Cerebellar cortex (tissue), 1 donor: ENCODE measurements at regions not wholly inside any gene's neighbourhood (a gene's known extent, or its start where the extent isn't known, plus 50 kb on each side); places are given as distances from the start of the nearest gene placed in this dataset.

Source experiments
- DNase-seq: peaks from one replicate; pipeline ENCODE4 v3.0.0-alpha.2; 2015; ENCODE audit warnings: low spot score

GRCh38 chr2:147502711-147503290, 342.0 kb upstream of the ACVR2A start:
- DNase-seq, result no peak

DNA sequence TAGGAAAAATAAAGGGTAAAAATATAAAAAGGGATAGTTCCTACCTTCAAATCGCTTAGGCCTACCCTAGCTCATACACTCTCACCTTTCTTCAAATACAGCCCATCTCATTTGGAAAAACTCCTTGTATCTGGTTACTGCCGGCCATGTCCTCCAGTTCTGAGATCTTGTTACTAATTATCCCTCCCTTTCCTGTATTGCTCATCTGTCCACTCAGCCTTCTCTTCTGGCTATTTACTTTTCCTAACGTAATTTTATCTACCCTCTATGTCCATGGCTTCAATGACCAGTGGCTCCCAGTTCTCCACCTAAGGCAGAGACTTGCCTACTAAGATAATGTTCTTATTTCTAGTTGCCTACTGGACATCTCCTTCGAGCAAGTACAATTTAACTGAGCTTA, 342.9 kb upstream of the ACVR2A start:
- DNase-seq, result no peak

- DNase-seq, result no peak
Observed at GRCh38 chr2:147500819-147501395, 343.9 kb upstream of the ACVR2A start.

DNA sequence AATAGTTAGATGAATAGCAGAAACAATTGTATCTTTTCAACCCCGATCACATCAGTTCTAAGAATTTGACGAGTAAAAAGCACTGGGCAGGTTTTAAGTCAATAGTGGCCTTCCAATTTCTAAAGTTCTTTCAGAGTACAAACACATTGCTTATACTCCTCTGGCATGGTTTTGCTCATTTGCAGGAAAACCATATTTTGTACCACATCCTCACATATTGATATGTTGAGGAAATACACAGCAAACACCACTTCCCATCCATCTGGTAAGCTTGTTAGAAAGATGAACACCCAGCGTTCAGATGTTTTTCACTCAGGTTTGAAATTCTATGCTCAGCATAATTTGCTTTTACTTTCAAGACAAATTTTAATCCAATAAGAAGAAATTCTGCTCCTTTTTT, 344.6 kb upstream of the ACVR2A start:
- DNase-seq, result no peak

DNA sequence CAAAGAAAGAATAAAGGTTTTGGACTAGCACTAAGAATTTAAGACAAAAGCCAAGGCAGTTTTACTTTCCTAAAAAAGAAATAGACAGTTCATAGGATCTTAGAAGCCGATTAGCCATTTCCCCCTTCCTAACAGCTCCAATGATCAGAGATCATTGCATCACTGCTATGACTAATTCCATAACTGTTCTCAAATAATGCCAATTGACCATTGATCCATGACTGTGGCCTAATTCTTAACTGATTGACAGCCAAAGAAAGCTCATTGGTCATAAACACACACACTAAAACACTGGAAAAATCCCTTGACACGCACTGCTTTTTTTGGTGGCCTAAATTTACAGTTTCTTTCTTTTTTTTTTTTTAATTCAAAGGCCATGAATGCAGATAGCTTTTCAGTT, 345.0 kb upstream of the ACVR2A start:
- DNase-seq, result no peak

DNA sequence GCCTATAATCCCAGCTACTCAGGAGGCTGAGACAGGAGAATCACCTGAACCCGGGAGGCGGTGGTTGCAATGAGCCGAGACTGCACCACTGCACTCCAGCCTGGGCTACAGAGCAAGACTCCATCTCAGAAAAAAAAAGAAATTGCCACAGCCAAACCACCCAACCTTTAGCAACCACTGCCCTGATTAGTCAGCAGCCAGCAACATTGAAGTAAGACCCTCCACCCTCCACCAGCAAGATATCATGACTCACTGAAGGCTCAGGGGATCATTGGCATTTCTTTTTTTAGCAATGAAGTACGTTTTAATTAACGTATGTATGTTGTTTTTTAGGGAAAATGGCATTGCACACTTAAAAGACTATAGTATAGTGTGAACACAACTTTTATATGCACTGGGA, 349.1 kb upstream of the ACVR2A start:
- DNase-seq, result no peak

GRCh38 chr2:147492471-147492870, 352.4 kb upstream of the ACVR2A start:
- no peak for DNase-seq

DNA sequence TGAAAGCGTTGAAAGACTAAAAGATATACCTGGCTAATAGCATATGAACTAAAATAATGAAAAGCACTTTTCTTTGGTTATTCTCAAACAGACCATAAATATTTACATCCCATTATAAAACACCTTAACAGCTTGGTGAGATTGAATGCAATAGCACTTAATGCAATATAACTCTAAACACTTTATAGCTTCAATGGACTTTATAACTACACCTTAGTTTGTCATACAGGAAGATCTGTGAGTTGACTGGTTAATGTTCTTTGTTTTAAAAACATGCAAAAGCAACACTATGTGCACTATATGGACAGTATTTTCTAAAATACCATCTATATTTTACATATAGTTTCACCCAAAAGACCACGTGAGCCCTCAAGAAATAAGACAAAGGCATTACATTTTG, 353.3 kb upstream of the ACVR2A start:
- no peak for DNase-seq

DNA sequence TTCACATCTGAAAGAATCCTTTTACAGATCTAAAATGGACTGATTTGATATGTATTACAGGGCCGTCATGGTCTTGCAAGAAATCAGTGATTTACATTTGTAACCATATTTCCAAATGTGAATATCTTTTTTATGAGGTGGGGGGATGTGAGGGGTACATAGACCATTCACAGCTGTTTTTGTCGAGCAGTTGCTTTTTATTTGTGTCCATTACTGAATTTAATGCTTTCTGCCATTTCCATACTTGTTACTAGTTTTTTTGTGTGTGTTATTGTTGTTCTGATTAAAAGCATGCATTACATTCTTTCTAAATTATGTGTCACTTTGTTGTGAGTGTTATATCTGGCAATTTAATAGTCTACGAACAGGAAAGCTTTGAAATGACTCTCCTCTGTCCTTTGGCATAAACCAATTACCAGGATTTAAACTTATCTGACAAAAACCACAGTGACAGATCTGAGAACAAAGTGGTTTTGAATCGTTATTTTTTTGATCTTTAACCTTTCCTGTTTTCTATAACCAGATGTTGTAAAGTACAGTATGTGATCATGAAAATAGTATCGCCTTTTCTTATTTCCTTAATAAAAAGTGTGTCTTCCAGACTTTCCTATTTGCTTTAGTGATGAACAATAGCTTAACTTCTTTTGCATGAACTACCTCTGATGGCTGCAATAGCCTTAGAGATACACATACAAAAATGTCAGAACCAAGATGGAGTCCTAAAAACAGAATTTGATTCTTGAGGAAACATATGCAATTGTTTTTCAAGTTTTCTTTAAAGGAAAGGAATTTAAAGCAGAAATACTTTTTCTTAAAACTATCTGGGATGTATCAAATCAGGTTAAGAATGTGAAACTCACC, 354.2 kb upstream of the ACVR2A start:
- no peak for DNase-seq

- DNase-seq, result no peak
Observed at GRCh38 chr2:147488472-147488871, 356.4 kb upstream of the ACVR2A start.

DNA sequence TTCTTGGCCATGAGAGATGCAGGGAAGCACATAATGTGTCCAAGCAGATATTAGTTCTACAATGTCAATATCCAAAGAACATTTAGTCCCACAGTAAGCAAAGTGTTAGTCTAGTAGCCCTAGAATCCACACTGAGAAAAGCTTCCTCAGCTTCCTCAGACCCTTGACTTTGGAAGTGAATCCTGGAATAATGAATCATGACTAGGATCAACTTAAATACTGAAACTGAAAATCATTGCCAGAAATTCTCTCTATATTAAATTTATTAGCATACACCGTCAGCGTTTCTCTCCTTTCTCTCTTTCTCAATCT, 356.9 kb upstream of the ACVR2A start:
- DNase-seq, result no peak

- DNase-seq, result no peak
Observed at GRCh38 chr2:147487286-147487977, 357.4 kb upstream of the ACVR2A start.

GRCh38 chr2:147485210-147485851, 359.5 kb upstream of the ACVR2A start:
- no peak for DNase-seq

DNA sequence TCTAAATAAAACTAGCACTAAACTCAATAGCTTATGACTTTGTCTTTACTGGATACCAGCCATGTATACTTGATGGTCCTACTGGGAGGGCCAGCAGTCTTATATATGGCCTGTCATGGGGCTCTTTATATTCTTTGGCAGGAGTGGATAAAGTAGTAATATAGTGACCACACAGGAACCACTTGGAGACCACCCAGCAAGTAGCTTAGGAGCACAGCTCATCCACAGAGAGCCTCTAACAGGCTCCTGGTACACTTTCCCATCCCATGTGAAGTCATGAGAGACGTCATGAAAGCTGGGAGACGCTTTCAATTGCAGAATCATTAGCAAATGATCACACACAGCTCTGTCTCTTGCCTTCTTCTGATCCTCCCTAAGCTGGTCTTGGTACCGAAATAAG, 360.9 kb upstream of the ACVR2A start:
- no peak for DNase-seq

GRCh38 chr2:147482916-147483669, 361.7 kb upstream of the ACVR2A start:
- no peak for DNase-seq

- DNase-seq, result no peak
Observed at GRCh38 chr2:147482111-147482895, 362.5 kb upstream of the ACVR2A start.

- no peak for DNase-seq
Observed at GRCh38 chr2:147479358-147479757, 365.5 kb upstream of the ACVR2A start.

- DNase-seq, result no peak
Observed at GRCh38 chr2:147473075-147473474, 371.8 kb upstream of the ACVR2A start.

DNA sequence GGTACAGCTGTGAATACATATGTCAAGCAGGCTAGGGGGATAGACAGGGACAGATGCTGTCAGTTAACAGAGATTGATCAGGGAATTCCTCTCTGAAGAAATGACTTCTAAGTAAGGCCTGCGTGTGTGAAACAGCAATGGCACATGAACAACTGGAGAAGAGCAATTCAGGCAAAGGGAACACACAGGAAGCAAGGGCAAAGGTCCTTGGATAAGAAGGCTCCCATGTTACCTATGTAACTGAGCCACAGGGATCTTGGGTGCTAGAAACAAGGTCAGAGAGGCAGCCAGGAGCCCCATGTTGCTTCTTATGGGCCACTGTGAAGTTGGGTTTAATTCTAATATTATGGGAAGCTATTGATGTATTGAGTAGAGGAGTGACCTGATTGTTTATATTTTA, 373.7 kb upstream of the ACVR2A start:
- no peak for DNase-seq

DNA sequence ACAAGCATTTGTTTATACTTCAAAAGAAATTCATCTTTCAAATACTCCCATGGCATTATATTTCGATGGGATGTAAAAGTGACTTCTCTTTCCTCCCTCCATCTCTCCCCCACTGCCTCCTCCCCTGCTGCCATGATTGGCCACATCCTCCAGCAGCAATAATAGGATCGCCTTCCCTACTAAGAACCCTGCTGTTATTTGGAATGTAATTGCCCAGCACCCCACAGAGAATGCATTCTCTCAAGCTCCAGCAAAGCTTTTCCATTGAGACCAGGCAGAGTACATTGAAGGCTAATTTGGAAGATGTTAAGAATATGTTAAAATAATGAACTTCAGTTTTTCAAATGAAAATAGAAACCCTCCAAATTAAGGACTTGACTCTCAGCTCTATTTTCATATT, 375.4 kb upstream of the ACVR2A start:
- DNase-seq, result no peak

GRCh38 chr2:147468963-147469362, 375.9 kb upstream of the ACVR2A start:
- no peak for DNase-seq
